IPS DF 6.9 (cell line): ENCODE measurements at regions not wholly inside any gene's neighbourhood (a gene's known extent, or its start where the extent isn't known, plus 50 kb on each side); places are given as distances from the start of the nearest gene placed in this dataset.
"Not testable (repeated sequence)": the region's sequence is repeated elsewhere in the genome, so short reads cannot be mapped to it uniquely, and the experiment has no call there.

Experiments
- DNase-seq: peaks from one replicate; pipeline ENCODE4 v3.0.0-alpha.2; 2013; ENCODE audit warnings: low read depth, low spot score
- H3K27ac ChIP-seq: one replicate; pipeline ENCODE4 v1.5.1; 2013; ENCODE audit warnings: low read length, control low read depth
- H3K27me3 ChIP-seq: 2 replicates; pipeline ENCODE4 v1.6.1; 2013; ENCODE audit warnings: mild to moderate bottlenecking, low read length; ENCODE audit not compliant: control insufficient read depth, insufficient read depth
- H3K36me3 ChIP-seq: 2 replicates; pipeline ENCODE4 v1.6.1; 2013; ENCODE audit warnings: low read length; ENCODE audit not compliant: control insufficient read depth, insufficient read depth
- H3K4me1 ChIP-seq: 2 replicates; pipeline ENCODE4 v1.6.1; 2013; ENCODE audit warnings: low read length; ENCODE audit not compliant: control insufficient read depth, insufficient read depth
- H3K4me3 ChIP-seq: 2 replicates; pipeline ENCODE4 v1.5.1; 2013; ENCODE audit warnings: mild to moderate bottlenecking, low read length
- H3K9me3 ChIP-seq: 2 replicates; pipeline ENCODE4 v1.6.1; 2013; ENCODE audit warnings: low read length, inconsistent platforms; ENCODE audit not compliant: control insufficient read depth, insufficient read depth
- WGBS: extraction: QIAGEN DNeasy Blood & Tissue Kit; methylation state at CpG from one replicate; pipeline ENCODE4 v1.1.7; 2013; ENCODE audit warnings: mixed read lengths, missing lambda C conversion rate; ENCODE audit not compliant: insufficient read length, insufficient coverage; 5-methylcytosine and 5-hydroxymethylcytosine counted together

DNA sequence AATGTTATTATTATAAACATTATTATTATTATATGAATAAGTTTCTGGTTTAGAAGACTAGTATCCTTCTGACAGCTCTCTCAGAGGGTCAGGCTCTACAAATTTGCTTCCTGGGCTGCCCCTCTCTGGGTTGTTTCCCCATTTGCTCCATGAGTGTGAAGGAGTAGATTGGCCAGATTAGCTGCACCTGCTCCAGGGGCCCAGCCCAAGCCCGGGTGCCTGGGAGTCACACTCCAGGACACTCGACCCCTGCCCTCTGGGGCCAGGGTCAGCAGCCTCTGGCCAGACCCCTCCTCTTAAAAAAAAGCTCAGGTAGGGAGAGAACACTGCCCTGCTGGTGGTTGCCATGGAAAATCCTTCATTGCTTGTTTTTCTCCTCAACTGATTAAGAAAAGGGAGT lies 169.0 kb upstream of the FOXD4L5 start:
- H3K9me3 ChIP-seq = not testable (repeated sequence)
- no CpG with 5 or more reads among the region's 2 CpGs for WGBS

DNA sequence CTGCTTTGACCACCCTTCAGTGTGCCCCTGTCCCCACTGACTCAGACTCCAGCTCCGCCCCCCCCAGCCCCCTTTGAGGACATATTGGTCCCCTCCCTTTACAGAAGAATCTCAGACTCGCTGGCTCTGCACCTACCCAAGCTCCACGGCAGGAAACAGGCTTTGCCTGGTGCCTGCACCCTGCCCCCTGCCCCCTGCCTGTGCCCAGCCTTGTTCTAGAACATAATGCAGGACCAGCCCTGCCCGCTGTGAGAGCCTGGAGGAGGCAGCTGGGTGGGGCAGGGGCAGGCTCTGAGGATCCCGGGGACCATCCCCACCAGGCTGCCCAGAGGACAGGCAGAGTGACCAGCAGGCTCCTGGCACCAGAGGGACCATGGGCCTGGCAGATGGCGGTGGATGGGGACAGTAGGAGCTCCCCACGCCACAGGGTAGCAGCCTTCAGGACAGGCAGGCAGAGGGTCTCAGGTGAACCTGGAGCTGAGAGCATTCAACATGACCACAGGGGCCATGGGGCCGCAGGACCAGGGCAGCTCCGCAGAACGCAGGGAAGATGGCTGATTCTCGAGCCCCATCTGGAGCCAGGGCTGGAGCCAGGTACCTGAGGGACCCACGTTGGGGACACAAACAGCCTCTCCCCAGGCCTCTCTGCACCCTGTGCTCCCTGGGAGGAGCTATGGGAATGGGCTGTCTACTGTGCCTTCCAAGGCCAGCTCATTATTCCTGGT lies 165.0 kb upstream of the FOXD4L5 start:
- H3K9me3 ChIP-seq, H3K4me1 ChIP-seq, H3K27me3 ChIP-seq, H3K27ac ChIP-seq, DNase-seq, H3K4me3 ChIP-seq, H3K36me3 ChIP-seq: not testable (repeated sequence)
- WGBS = no CpG with 5 or more reads among the region's 12 CpGs

More for the DNA sequence above, 169.0 kb upstream of the FOXD4L5 start:
- not testable (repeated sequence) for H3K27me3 ChIP-seq, H3K36me3 ChIP-seq, H3K4me3 ChIP-seq, H3K4me1 ChIP-seq, DNase-seq, H3K27ac ChIP-seq

- no peaks in the 10 kb centered on the region for H3K4me1 ChIP-seq
- 0 out of 2 replicates have a peak, but pooled peaks cover 1% of the 10 kb centered on the region for H3K9me3 ChIP-seq
- no peaks in the 10 kb centered on the region for H3K27me3 ChIP-seq
- H3K4me3 ChIP-seq = no peak overlapping the region
- no peak overlapping the region for H3K27ac ChIP-seq
- DNase-seq = no peak
- no peaks in the 10 kb centered on the region for H3K36me3 ChIP-seq
- no CpG with 5 or more reads among the region's 6 CpGs for WGBS
Measured at GRCh38 chr9:65449423-65449822, 164.4 kb upstream of the FOXD4L5 start.

DNA sequence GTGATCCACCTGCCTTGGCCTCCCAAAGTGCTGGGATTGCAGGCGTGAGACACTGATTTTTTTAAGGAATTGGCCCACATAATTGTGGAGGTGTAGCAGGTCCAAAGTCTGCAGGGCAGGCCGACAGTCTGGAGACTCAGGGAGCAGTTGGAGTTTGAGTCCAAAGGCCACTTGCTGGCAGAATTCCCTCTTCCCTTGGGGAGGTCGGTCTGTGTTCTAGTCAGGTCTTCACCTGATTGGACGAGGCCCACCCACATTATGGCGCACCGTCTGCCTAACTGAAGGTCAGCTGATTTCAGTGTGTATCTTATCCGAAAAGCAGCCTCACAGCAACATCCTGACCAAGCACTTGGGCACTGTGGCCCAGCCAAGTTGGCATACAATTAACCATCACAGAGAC lies 162.1 kb upstream of the FOXD4L5 start:
- WGBS = no CpG with 5 or more reads among the region's 7 CpGs
- not testable (repeated sequence) for H3K27me3 ChIP-seq, H3K9me3 ChIP-seq, H3K27ac ChIP-seq, H3K4me3 ChIP-seq, H3K4me1 ChIP-seq, DNase-seq, H3K36me3 ChIP-seq

GRCh38 chr9:65445991-65446390 lies 161.0 kb upstream of the FOXD4L5 start:
- not testable (repeated sequence) for H3K27ac ChIP-seq, H3K27me3 ChIP-seq, H3K4me1 ChIP-seq, DNase-seq, H3K9me3 ChIP-seq, H3K36me3 ChIP-seq, H3K4me3 ChIP-seq
- WGBS = no CpG with 5 or more reads among the region's 7 CpGs

DNA sequence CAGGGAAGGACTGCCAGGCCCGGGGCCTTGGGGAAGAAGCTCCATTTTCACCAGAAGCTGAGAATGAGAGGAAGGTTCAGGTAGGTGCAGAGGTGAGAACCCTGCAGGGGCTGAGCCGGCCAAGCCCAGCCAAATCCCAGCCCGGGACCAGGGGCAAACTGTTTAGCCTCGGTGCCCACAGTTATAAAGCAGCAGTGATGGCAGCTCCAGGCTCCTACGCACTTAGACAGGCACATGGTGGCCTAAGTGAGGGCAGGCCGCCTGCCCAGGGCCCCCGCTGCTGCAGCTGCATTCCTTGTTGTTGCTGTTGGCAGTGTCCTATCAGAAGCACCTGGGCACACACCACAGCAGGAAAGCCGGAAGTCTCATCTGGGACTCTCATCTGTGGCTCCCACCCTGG lies 159.9 kb upstream of the FOXD4L5 start:
- Histone ChIP-seq H3K36me3 (no peaks in the 10 kb centered on the region), H3K4me1 (no peaks in the 10 kb centered on the region), H3K4me3 (no peak overlapping the region), H3K27ac (no peak overlapping the region), H3K9me3 (0 out of 2 replicates have a peak, but pooled peaks cover 1% of the 10 kb centered on the region), H3K27me3 (no peaks in the 10 kb centered on the region)
- WGBS = no CpG with 5 or more reads among the region's 8 CpGs
- no peak for DNase-seq

DNA sequence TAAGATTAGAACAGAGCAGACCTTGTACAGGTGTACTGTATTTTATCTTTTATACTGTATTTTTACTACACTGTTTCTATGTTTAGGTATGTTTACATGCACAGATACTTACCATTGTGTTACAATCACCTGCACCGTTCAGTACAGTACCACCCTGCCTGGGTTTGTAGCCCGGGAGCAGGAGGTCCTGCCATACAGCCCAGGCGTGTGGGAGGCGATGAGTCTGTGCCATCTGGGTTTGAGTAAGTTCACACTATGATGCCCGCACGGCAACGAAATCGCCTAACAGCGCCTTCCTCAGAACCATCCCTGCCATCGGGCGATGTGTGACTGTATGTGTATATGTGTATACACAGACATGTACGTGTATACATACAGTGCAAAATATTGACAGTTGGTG lies 157.1 kb upstream of the FOXD4L5 start:
- not testable (repeated sequence) for H3K9me3 ChIP-seq, H3K27ac ChIP-seq, DNase-seq, H3K27me3 ChIP-seq, H3K4me1 ChIP-seq, H3K4me3 ChIP-seq, H3K36me3 ChIP-seq
- WGBS = no CpG with 5 or more reads among the region's 12 CpGs

DNA sequence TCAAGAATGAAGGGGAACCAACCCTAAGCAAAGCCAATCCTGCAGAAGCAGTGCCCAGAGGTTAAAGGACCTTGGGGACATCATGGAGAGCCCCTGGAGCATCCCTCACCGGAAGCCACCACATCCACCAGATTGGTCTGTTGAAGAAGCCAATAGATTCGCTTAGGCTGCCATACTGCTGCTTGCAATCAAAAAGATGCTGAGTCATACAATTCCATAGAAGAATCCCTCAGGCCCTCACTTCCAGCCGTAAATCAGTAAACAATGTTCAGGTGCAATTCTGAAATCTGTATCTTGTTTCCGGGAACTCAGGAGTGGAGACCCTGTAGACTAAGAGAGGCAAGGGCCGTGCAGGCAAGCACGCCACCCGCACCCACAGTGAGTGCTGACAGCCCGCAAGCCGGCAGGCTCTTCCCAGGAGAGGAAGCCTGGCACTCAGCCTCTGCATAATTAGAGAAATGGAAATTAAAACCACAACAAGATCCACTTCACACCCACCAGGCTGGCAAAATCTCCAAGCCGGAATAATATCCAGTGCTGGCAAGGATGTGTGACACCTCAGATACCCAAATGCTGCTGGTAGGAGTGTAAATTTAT lies 156.4 kb upstream of the FOXD4L5 start:
- WGBS = no CpG with 5 or more reads among the region's 10 CpGs
- not testable (repeated sequence) for H3K36me3 ChIP-seq, H3K27me3 ChIP-seq, DNase-seq, H3K4me1 ChIP-seq, H3K27ac ChIP-seq, H3K9me3 ChIP-seq, H3K4me3 ChIP-seq

DNA sequence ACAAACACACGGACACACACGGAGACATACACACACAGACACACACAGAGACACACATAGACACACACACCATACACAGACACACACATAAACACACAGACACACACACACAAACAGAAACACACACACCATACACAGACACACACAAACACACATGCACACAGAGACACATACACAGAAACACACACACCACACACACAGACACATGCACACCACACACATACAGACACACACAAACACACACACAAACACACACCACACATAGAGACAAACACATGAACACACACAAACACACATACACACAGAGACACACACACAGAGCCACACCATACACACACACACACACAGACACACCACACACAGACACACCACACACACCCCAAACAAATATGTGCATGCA lies 152.7 kb upstream of the FOXD4L5 start:
- no CpG with 5 or more reads among the region's 2 CpGs for WGBS

DNA sequence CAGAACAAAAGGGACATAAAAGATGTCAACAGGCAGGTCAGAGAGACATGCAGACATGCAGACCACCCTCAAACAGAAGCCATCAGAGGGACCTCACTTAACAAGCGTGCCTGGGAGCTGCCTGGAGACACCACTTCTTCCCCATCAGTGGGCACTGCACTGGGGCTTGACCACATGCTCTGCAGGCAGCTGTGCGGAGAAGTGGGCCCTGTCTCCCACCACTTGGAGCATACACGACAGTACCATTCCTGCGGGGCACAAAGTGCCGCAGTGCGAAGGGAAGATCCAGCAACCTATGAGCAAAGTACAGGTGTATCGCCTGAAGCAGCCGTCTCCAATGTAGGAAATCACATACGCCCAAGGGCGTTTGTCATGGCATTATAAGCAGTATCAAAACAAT lies 150.5 kb upstream of the FOXD4L5 start:
- no CpG with 5 or more reads among the region's 10 CpGs for WGBS
- Histone ChIP-seq H3K27ac (no peak overlapping the region), H3K36me3 (no peaks in the 10 kb centered on the region), H3K27me3 (no peaks in the 10 kb centered on the region), H3K4me1 (no peaks in the 10 kb centered on the region), H3K4me3 (no peak overlapping the region), H3K9me3 (peaks cover 10% of the 10 kb centered on the region; the same call in 1 of the 2 replicates)
- DNase-seq = no peak

More for the DNA sequence above, 152.7 kb upstream of the FOXD4L5 start:
- H3K27me3 ChIP-seq = no peaks in the 10 kb centered on the region
- no peaks in the 10 kb centered on the region for H3K4me1 ChIP-seq
- no peaks in the 10 kb centered on the region for H3K36me3 ChIP-seq
- H3K9me3 ChIP-seq = 0 out of 2 replicates have a peak, but pooled peaks cover 2% of the 10 kb centered on the region
- H3K27ac ChIP-seq = no peak overlapping the region
- no peak for DNase-seq
- no peak overlapping the region for H3K4me3 ChIP-seq
